Ovary (tissue), 7 donors: ENCODE measurements at regions not wholly inside any gene's neighbourhood (a gene's known extent, or its start where the extent isn't known, plus 50 kb on each side); places are given as distances from the start of the nearest gene placed in this dataset.

Source experiments
- DNase-seq, 5 donors: peaks; one replicate each; pipeline ENCODE4 v3.0.0-alpha.2; 2019 to 2020
- H3K27ac ChIP-seq, 2 donors: fragments of 200-600 bp; one replicate each; pipeline versions ENCODE4 v1.5.1 to v1.8.0; 2019 to 2022
- H3K27me3 ChIP-seq: fragments of 200-600 bp; one replicate; pipeline ENCODE4 v1.8.0; 2022
- H3K36me3 ChIP-seq: fragments of 200-600 bp; sonication (generic); one replicate; pipeline ENCODE4 v1.5.1; 2019
- H3K4me1 ChIP-seq: one replicate; pipeline ENCODE4 v1.8.1; 2013; ENCODE audit warnings: mild to moderate bottlenecking, moderate library complexity; ENCODE audit not compliant: insufficient read depth
- H3K4me3 ChIP-seq: fragments of 200-600 bp; sonication (generic); one replicate; pipeline ENCODE4 v1.5.1; 2017
- H3K9me3 ChIP-seq, 2 donors: fragments of 200-600 bp in 1 of 2; sonication (generic) in 1 of 2; one replicate each; pipeline versions ENCODE4 v1.5.1 to v1.8.1; 2013 to 2019; ENCODE audit warnings: mild to moderate bottlenecking in 1 of 2, moderate library complexity in 1 of 2
- EP300 ChIP-seq: sonication (generic); formaldehyde crosslinking; IDR thresholded peaks from one replicate; pipeline ENCODE4 v1.6.1; 2017; ENCODE audit warnings: antibody characterized with exemption
- POLR2A ChIP-seq: fragments of 450-650 bp; IDR thresholded peaks from one replicate; pipeline ENCODE4 v1.6.1; 2017; ENCODE audit warnings: antibody characterized with exemption, mild to moderate bottlenecking, moderate library complexity
- WGBS, 3 donors: extraction: QIAGEN DNeasy Blood & Tissue Kit in 1 of 3; methylation state at CpG; one replicate each; pipeline versions ENCODE4 v1.1.5 to v1.1.7; 2013 to 2017; 5-methylcytosine and 5-hydroxymethylcytosine counted together
- intact Hi-C, 4 donors: fragments of 100-400 bp; cut with DNase I; formaldehyde crosslinking; loops; one replicate each; pipeline versions ENCODE4 v1.11.0 to v1.15.1; 2022 to 2023
- TF ChIP-seq, protein P1 (sequence below), 3 donors: fragments of 450-650 bp in 2 of 3; fragments of 200-600 bp in 1 of 3; IDR thresholded peaks; one replicate each; pipeline versions ENCODE4 v1.5.1 to v1.8.0; 2016 to 2022; ENCODE audit warnings: antibody characterized with exemption in 3 of 3, mild to moderate bottlenecking in 1 of 3
- donor health status: DM: no; HTN: no; CAD: no; lungs with moderate emphysema.
- donor health status: DM: no; HTN: no; CAD: no.
- donor health status: Bipolar disorder and iron deficiency.
- donor health status: DM: no; HTN: no; CAD: no.
- donor health status: DM: yes; HTN: yes; CAD: no.

DNA sequence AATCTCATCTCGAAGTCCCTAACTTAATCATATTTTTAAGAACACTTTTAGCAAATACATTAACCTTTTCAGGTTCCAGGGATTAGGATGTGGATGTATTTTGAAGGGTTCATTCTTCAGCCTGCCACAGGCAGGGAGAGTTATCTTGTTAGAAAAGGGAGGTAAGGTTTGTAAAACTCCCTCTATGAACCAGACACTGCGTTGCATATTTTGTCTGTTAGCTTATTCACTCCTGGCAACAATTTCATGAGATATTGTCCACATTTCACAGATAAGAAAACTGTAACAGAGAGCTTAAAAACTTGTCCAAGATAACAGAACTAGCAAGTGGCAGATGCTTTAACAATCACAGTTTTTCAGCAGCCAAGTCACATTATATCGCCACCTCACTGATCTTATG lies 155.4 kb downstream of the DIPK2A start:
- H3K27me3 ChIP-seq = no peaks in the 10 kb centered on the region
- peaks cover 4% of the 10 kb centered on the region for H3K4me1 ChIP-seq
- H3K27ac ChIP-seq = no peak overlapping the region
- H3K4me3 ChIP-seq = no peak overlapping the region
- H3K36me3 ChIP-seq = no peaks in the 10 kb centered on the region
- WGBS, 3 donors = 20 to 27% (median 25%) methylated on average over 3 of the region's 3 CpGs
- intact Hi-C loops = no loop called here
- no peak for DNase-seq
- H3K9me3 ChIP-seq = no peaks in the 10 kb centered on the region
- TF ChIP-seq EP300 (no peak), POLR2A (no peak)
- TF ChIP-seq, protein P1, sequence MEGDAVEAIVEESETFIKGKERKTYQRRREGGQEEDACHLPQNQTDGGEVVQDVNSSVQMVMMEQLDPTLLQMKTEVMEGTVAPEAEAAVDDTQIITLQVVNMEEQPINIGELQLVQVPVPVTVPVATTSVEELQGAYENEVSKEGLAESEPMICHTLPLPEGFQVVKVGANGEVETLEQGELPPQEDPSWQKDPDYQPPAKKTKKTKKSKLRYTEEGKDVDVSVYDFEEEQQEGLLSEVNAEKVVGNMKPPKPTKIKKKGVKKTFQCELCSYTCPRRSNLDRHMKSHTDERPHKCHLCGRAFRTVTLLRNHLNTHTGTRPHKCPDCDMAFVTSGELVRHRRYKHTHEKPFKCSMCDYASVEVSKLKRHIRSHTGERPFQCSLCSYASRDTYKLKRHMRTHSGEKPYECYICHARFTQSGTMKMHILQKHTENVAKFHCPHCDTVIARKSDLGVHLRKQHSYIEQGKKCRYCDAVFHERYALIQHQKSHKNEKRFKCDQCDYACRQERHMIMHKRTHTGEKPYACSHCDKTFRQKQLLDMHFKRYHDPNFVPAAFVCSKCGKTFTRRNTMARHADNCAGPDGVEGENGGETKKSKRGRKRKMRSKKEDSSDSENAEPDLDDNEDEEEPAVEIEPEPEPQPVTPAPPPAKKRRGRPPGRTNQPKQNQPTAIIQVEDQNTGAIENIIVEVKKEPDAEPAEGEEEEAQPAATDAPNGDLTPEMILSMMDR (IDR thresholded peaks at IDR 0.05) = no peak

DNA sequence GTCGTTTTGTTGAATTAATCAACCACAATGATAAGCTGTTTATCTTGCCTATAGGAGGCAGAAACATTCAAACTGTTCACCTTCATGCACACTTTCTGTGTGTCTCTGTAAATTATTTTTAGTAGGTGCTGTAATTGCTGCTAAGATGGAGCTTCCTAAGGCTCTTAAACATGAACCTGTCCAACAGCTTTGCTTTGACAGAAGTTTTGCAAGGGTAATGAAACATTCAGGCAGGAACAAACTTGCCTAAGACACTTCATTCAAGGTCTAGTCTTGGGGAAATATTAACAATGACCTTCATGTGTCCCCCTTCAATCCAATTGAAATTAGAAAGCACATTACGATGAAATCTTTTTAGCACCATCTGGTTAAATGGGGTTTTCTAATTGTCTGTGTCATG lies 156.1 kb downstream of the DIPK2A start:
- WGBS, 3 donors = 69 to 74% (median 73%) methylated on average over 2 of the region's 2 CpGs
- no peaks in the 10 kb centered on the region for H3K27me3 ChIP-seq
- H3K27ac ChIP-seq = no peak overlapping the region
- DNase-seq = no peak
- peaks cover 4% of the 10 kb centered on the region for H3K4me1 ChIP-seq
- TF ChIP-seq EP300 (no peak), POLR2A (no peak)
- TF ChIP-seq, protein P1 (IDR thresholded peaks at IDR 0.05) = no peak
- no peaks in the 10 kb centered on the region for H3K36me3 ChIP-seq
- H3K4me3 ChIP-seq = no peak overlapping the region
- H3K9me3 ChIP-seq = no peaks in the 10 kb centered on the region
- intact Hi-C loops = no loop called here

DNA sequence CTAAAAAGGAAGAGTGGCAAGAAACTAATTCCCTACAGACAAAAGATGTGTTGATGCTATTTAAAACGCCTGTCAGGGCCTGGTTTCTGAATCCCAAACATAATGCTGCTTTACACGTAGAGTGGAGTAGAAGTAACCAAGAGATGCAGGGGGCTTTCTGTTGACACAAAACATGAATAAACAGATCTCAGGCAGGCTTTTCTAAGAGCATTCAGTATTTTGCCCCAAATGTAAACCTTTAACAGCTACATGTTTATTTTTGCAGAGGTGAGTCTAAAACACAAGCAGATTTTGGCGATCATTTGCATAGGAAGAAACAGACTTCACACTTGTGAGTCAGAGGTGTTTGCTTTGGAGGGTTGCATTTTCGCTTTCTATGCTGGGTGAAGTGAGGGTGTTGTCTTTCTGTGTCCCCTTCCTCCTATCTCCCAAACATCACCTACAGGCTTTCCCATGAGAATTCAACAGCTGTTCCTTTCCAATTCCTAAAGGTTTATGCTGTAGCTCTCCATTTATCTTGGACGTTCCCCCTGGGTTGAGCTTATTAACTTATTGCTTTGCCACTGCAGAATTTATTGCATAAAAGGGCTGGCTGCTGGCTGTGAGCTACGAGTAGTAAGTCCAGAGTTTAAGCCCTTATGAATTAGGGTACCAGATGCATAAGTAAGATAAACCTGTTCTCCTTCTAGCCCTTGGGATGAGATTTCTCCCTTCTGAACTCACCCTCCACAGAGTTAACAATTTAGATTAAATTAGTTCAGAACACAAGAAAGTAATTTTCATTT lies 156.7 kb downstream of the DIPK2A start:
- no peak overlapping the region for H3K27ac ChIP-seq
- H3K4me3 ChIP-seq = no peak overlapping the region
- WGBS, 3 donors = 56 to 70% (median 66%) methylated on average over 6 of the region's 6 CpGs
- intact Hi-C loops = no loop called here
- no peaks in the 10 kb centered on the region for H3K36me3 ChIP-seq
- no peaks in the 10 kb centered on the region for H3K9me3 ChIP-seq
- TF ChIP-seq, protein P1 (IDR thresholded peaks at IDR 0.05) = no peak
- no peak for TF ChIP-seq POLR2A
- TF ChIP-seq EP300 = no peak
- no peaks in the 10 kb centered on the region for H3K27me3 ChIP-seq
- H3K4me1 ChIP-seq = peaks cover 4% of the 10 kb centered on the region
- DNase-seq = no peak

DNA sequence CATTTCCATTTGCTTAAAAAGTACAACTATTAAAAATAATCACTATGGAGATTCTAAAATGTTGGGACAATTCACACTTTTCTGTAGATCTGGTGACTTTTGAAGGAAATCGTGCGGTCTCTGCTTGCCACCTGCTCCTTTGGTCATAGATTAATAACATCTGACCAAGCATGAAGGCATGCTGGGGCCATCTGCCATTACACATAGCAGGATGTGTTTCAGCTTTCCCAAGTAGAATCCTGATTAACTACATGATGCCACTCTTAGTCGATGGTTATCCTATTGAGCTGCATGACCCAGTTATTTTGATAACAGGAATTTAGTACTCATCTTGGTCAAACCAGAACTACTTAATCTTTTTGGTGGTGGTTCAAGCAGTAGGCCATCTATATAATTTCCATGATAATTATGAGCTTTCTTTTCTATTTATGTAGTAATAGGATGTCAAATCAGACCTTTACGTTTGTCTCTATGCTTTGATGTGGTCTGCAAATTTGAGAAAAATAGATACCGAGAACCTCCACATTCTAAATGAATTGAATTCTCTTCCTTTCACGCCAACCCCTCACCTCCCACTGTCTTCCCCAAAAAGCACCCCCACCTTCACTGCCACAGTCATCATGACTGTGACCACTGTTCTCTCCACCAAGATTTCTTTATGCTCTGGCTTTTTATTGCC lies 158.1 kb downstream of the DIPK2A start:
- H3K9me3 ChIP-seq = no peaks in the 10 kb centered on the region
- TF ChIP-seq, protein P1 (IDR thresholded peaks at IDR 0.05) = no peak
- no peak for TF ChIP-seq EP300
- TF ChIP-seq POLR2A = no peak
- no peak for DNase-seq
- peaks cover 4% of the 10 kb centered on the region for H3K4me1 ChIP-seq
- H3K36me3 ChIP-seq = no peaks in the 10 kb centered on the region
- no peaks in the 10 kb centered on the region for H3K27me3 ChIP-seq
- no peak overlapping the region for H3K27ac ChIP-seq
- intact Hi-C loops = no loop called here
- H3K4me3 ChIP-seq = no peak overlapping the region
- WGBS, 3 donors = 95 to 98% (median 97%) methylated on average over 6 of the region's 6 CpGs
